GM12875 (cell line): ENCODE measurements at regions not wholly inside any gene's neighbourhood (a gene's known extent, or its start where the extent isn't known, plus 50 kb on each side); places are given as distances from the start of the nearest gene placed in this dataset.

Experiments
- H3K4me3 ChIP-seq: one replicate; pipeline ENCODE4 v1.5.1; 2011; ENCODE audit warnings: low read depth, low read length, control low read depth
- TF ChIP-seq, protein P1 (sequence below): IDR thresholded peaks from 2 replicates; pipeline ENCODE4 v1.5.1; 2011; ENCODE audit warnings: low read depth, mild to moderate bottlenecking, control low read depth, inconsistent platforms, low read length, moderate library complexity, borderline replicate concordance; ENCODE audit not compliant: insufficient read depth

DNA sequence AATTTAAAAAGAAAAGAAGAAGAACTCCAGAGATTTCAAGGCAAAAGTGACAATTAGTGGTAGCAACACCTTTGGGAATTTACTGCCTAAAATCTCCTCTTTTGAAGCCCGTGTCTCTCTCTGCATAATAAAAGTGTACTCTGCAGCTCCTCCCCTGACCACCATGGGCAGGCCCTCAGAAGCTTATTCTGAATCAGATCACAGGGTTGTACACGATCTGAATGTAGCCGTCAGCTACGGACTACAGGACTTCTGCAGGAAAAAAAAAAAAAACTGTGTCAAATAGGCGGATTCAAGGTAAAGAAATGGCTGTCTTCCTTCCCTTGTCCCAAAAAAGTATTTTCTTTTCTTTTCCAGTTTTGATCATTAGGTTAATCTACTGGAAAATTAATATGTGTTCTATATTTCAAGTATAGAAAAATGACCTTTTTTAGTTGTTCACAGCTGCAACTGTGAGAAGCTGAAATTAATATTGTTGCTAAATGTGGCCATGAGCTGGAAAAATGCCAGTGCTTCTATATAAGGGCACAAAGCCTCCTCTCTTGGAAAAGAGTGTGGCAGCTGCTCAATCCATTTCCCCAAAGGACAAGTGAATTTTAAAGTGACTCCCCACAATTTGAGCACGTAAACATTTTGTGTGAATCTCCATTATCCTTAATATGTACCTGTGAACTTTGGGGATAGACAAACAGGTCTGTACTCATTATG, 397.4 kb downstream of the C6orf118 start:
- H3K4me3 ChIP-seq = no peak overlapping the region

DNA sequence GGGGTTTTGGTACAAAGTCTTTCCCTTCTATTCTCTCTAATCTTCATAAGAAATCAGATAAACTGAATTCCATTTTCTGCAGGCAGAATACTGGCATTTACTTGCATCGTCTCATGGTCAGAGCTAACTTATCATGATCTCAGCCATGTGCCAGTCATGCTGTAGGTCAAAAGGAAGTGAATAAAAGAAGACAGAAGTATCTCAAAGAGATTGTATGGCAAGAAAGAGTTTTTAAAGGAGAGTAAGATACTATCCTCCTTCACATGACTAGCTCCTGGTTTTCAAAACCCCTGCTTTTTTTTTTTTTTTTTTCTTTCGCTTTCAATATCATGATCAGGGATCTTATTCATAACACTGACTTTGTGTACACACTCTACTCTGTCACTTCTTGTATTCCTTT, 398.3 kb downstream of the C6orf118 start:
- no peak overlapping the region for H3K4me3 ChIP-seq
- TF ChIP-seq, protein P1, sequence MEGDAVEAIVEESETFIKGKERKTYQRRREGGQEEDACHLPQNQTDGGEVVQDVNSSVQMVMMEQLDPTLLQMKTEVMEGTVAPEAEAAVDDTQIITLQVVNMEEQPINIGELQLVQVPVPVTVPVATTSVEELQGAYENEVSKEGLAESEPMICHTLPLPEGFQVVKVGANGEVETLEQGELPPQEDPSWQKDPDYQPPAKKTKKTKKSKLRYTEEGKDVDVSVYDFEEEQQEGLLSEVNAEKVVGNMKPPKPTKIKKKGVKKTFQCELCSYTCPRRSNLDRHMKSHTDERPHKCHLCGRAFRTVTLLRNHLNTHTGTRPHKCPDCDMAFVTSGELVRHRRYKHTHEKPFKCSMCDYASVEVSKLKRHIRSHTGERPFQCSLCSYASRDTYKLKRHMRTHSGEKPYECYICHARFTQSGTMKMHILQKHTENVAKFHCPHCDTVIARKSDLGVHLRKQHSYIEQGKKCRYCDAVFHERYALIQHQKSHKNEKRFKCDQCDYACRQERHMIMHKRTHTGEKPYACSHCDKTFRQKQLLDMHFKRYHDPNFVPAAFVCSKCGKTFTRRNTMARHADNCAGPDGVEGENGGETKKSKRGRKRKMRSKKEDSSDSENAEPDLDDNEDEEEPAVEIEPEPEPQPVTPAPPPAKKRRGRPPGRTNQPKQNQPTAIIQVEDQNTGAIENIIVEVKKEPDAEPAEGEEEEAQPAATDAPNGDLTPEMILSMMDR = no peak

More for the DNA sequence above, 397.4 kb downstream of the C6orf118 start:
- TF ChIP-seq, protein P1 = no peak

DNA sequence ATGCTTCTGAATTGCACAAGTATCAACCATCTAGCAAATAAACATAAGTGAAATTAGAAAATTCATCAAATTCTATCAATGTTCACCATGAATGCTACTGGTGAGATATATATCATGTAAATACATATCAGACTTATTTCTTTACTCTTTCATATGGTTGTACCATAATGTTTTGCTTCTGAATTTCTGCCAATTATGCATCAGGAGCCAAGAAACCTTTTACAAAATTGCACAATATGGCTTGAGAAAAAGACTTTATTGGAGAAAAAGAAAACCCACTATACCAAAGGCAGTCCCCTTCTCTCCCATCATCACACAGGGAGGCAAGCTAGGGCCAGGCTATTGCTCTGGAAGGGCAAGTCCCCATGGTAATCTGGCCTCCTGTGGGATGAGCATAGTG, 402.6 kb downstream of the C6orf118 start:
- TF ChIP-seq, protein P1 = no peak
- H3K4me3 ChIP-seq = no peak overlapping the region

DNA sequence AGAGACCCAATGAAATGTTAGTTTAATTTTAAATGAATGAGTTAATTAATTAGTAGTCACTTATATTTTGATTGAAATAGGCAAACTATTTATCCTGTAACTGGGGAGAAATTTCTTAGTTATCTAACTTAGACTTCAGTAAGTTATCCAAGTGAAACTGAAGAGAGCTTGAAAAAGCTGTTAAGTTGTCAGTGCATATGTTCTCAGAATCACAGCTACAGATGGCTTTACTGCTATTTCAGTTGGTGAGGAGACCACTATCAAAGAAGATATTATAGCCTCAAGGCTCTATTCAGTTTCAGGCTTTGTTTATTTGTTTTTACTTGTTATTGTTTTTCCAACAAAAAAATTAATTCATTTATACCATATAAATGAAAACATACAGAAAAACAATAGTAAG, 404.1 kb downstream of the C6orf118 start:
- no peak overlapping the region for H3K4me3 ChIP-seq
- TF ChIP-seq, protein P1 = no peak

DNA sequence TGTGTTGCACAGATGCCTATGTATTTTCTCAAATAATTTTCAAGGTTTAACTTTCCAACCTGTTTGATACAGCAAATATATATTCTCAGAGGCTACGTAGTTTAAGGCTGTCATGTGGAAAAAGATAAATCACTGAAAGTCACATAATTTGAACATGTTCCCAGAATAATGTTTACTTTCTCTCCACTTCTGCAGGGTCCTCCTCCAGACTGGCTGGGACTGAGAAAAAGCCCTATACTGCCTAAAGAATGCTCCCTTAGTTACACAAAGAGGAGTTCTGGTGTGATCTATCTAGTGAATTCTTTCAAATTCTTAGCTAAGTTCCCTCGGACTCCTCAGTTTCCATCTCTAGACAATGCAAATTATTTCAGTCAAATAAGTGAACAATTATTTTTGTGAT, 411.0 kb downstream of the C6orf118 start:
- TF ChIP-seq, protein P1 = no peak

DNA sequence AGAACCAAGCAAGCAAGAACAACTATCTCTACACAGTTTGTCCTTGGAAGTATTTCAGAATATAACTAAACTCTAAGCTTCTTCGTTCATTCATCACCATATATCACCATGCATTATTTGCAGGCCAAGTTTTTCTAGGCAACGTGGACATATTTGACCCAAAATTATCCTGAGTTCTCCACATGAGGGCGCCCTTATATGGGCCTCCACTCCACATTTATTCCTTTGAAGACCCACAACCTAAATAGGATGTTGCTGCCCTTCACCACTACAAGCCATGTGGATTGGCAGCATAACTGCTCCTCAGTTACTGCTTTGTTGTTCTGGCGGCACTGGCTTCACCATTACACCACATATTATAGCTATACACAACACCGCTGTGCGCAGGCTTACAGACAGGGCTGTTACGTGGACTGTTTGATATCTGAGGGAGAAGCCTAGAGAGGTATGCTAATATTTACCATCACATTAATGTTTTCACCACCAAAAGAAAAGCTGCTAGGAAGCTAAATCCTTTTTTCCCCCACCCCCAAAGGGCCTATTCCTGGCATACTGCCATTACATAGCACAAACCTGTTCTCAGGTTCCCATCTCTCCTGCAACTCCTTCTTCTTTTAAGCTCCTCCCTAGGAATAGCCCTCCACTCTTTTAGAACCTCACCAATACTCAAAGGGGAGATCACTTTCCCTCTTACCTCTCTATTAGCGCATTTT, 411.7 kb downstream of the C6orf118 start:
- TF ChIP-seq, protein P1 = no peak
- no peak overlapping the region for H3K4me3 ChIP-seq

More for the DNA sequence above, 411.0 kb downstream of the C6orf118 start:
- no peak overlapping the region for H3K4me3 ChIP-seq

DNA sequence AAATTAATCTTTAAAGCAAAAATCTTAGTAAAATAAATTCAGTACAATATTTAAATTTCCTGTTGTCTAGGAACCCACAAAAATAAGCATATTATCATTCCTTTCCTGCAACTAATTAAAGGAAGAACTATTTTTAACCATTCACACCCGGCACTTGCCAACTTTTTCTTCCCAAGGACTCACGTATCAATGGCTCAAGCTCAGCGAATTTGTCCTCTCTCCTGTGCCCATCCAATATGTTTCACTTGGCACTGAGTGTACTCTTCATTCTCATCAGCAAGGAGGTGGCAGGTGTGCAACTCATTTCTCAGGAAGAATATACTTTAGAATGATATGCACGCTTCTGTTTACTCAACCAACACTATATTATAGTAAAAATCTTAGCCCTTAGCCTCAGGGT, 419.4 kb downstream of the C6orf118 start:
- TF ChIP-seq, protein P1 = no peak

More for the DNA sequence above, 419.4 kb downstream of the C6orf118 start:
- H3K4me3 ChIP-seq = no peak overlapping the region
